SK-N-SH treated with all-trans-retinoic acid at 6 μM for 48 hours (cell line): ENCODE measurements at regions not wholly inside any gene's neighbourhood (a gene's known extent, or its start where the extent isn't known, plus 50 kb on each side); places are given as distances from the start of the nearest gene placed in this dataset.

Experiments used
- ATAC-seq: fragments of 200-7000 bp; cut with Tn5 transposase; 3 replicates; pipeline ENCODE4 v1.9.1; 2020; ENCODE audit warnings: mild to moderate bottlenecking, moderate library complexity
- ARNTL ChIP-seq: fragments of 450-650 bp; formaldehyde crosslinking; IDR thresholded peaks from 2 replicates; pipeline ENCODE4 v1.5.0; 2020; ENCODE audit warnings: low read depth, mild to moderate bottlenecking, moderate library complexity, borderline replicate concordance
- BACH2 ChIP-seq: fragments of 250-450 bp; sonication (Bioruptor Pico); IDR thresholded peaks from 2 replicates; pipeline ENCODE4 v1.9.0; 2021; ENCODE audit warnings: mild to moderate bottlenecking, borderline replicate concordance
- CREB5 ChIP-seq: fragments of 250-450 bp; sonication (Bioruptor Pico); IDR thresholded peaks from 2 replicates; pipeline ENCODE4 v1.5.1; 2020; ENCODE audit warnings: low read depth, mild to moderate bottlenecking, moderate library complexity
- CSDC2 ChIP-seq: fragments of 250-450 bp; sonication (Bioruptor Pico); IDR thresholded peaks from 2 replicates; pipeline ENCODE4 v1.5.0; 2020; ENCODE audit warnings: mild to moderate bottlenecking, moderate library complexity
- CSRNP3 ChIP-seq: fragments of 250-450 bp; sonication (Bioruptor Pico); IDR thresholded peaks from 2 replicates; pipeline ENCODE4 v1.5.1; 2021; ENCODE audit warnings: mild to moderate bottlenecking, moderate library complexity
- ESRRG ChIP-seq: fragments of 250-450 bp; sonication (Bioruptor Pico); IDR thresholded peaks from 2 replicates; pipeline ENCODE4 v1.6.1; 2021; ENCODE audit warnings: mild to moderate bottlenecking
- GLIS3 ChIP-seq: fragments of 250-450 bp; sonication (Bioruptor Pico); IDR thresholded peaks from 2 replicates; pipeline ENCODE4 v1.5.0; 2020; ENCODE audit warnings: mild to moderate bottlenecking, moderate library complexity
- ISL1 ChIP-seq: fragments of 250-450 bp; sonication (Bioruptor Pico); IDR thresholded peaks from 2 replicates; pipeline ENCODE4 v2.1.2; 2022; ENCODE audit warnings: mild to moderate bottlenecking, moderate library complexity
- OSR1 ChIP-seq: fragments of 250-450 bp; sonication (Bioruptor Pico); IDR thresholded peaks from 2 replicates; pipeline ENCODE4 v1.8.0; 2022; ENCODE audit warnings: moderate library complexity, mild to moderate bottlenecking, inconsistent platforms
- PATZ1 ChIP-seq: fragments of 250-450 bp; sonication (Bioruptor Pico); IDR thresholded peaks from 2 replicates; pipeline ENCODE4 v1.8.0; 2020; ENCODE audit warnings: mild to moderate bottlenecking, moderate library complexity, borderline replicate concordance
- PPARA ChIP-seq: fragments of 250-450 bp; sonication (Bioruptor Pico); IDR thresholded peaks from 2 replicates; pipeline ENCODE4 v1.5.0; 2020; ENCODE audit warnings: mild to moderate bottlenecking, borderline replicate concordance
- RARB ChIP-seq: fragments of 250-450 bp; sonication (Bioruptor Pico); IDR thresholded peaks from 2 replicates; pipeline ENCODE4 v1.8.0; 2021; ENCODE audit warnings: mild to moderate bottlenecking, moderate library complexity
- SNAI2 ChIP-seq: fragments of 250-450 bp; sonication (Bioruptor Pico); IDR thresholded peaks from 2 replicates; pipeline ENCODE4 v1.5.0; 2020; ENCODE audit warnings: mild to moderate bottlenecking, moderate library complexity
- TCF4 ChIP-seq: fragments of 250-450 bp; sonication (Bioruptor Pico); IDR thresholded peaks from 2 replicates; pipeline ENCODE4 v1.8.0; 2021; ENCODE audit warnings: mild to moderate bottlenecking, moderate library complexity, borderline replicate concordance
- TOX ChIP-seq: fragments of 250-450 bp; sonication (Bioruptor Pico); IDR thresholded peaks from 2 replicates; pipeline ENCODE4 v1.8.0; 2021; ENCODE audit warnings: mild to moderate bottlenecking, moderate library complexity, borderline replicate concordance
- ZC3H10 ChIP-seq: fragments of 250-450 bp; sonication (Bioruptor Pico); IDR thresholded peaks from 2 replicates; pipeline ENCODE4 v1.5.1; 2021; ENCODE audit warnings: mild to moderate bottlenecking, moderate library complexity
- ZFP30 ChIP-seq: fragments of 450-650 bp; formaldehyde crosslinking; IDR thresholded peaks from 2 replicates; pipeline ENCODE4 v1.5.0; 2022; ENCODE audit warnings: mild to moderate bottlenecking, moderate library complexity
- ZNF565 ChIP-seq: fragments of 450-650 bp; formaldehyde crosslinking; conservative IDR thresholded peaks from 2 replicates; pipeline ENCODE4 v1.5.0; 2020; ENCODE audit warnings: low read depth, mild to moderate bottlenecking, moderate library complexity
- ZNF8 ChIP-seq: fragments of 450-650 bp; formaldehyde crosslinking; IDR thresholded peaks from 2 replicates; pipeline ENCODE4 v1.5.0; 2020; ENCODE audit warnings: mild to moderate bottlenecking, moderate library complexity
- TF ChIP-seq, protein P1 (sequence below): fragments of 250-450 bp; sonication (Bioruptor Pico); IDR thresholded peaks from 2 replicates; pipeline ENCODE4 v1.5.0; 2020; ENCODE audit warnings: mild to moderate bottlenecking, moderate library complexity
- TF ChIP-seq, protein P2 (sequence below): fragments of 250-450 bp; sonication (Bioruptor Pico); IDR thresholded peaks from 2 replicates; pipeline ENCODE4 v1.8.0; 2021; ENCODE audit warnings: low read depth, mild to moderate bottlenecking, moderate library complexity, borderline replicate concordance

- TF ChIP-seq TOX (CRISPR knock-in tag) (no peak), CSDC2 (CRISPR knock-in tag) (no peak), OSR1 (CRISPR knock-in tag) (no peak), PPARA (no peak), SNAI2 (CRISPR knock-in tag) (no peak), ZNF8 (CRISPR knock-in tag) (no peak), ARNTL (CRISPR knock-in tag) (no peak), BACH2 (CRISPR knock-in tag) (no peak), RARB (CRISPR knock-in tag) (no peak), GLIS3 (CRISPR knock-in tag) (no peak), ZFP30 (CRISPR knock-in tag) (no peak)
- TF ChIP-seq, protein P1, sequence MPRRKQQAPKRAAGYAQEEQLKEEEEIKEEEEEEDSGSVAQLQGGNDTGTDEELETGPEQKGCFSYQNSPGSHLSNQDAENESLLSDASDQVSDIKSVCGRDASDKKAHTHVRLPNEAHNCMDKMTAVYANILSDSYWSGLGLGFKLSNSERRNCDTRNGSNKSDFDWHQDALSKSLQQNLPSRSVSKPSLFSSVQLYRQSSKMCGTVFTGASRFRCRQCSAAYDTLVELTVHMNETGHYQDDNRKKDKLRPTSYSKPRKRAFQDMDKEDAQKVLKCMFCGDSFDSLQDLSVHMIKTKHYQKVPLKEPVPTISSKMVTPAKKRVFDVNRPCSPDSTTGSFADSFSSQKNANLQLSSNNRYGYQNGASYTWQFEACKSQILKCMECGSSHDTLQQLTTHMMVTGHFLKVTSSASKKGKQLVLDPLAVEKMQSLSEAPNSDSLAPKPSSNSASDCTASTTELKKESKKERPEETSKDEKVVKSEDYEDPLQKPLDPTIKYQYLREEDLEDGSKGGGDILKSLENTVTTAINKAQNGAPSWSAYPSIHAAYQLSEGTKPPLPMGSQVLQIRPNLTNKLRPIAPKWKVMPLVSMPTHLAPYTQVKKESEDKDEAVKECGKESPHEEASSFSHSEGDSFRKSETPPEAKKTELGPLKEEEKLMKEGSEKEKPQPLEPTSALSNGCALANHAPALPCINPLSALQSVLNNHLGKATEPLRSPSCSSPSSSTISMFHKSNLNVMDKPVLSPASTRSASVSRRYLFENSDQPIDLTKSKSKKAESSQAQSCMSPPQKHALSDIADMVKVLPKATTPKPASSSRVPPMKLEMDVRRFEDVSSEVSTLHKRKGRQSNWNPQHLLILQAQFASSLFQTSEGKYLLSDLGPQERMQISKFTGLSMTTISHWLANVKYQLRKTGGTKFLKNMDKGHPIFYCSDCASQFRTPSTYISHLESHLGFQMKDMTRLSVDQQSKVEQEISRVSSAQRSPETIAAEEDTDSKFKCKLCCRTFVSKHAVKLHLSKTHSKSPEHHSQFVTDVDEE (CRISPR knock-in tag), result no peak
- no peak for ATAC-seq
These were observed 153.0 kb upstream of the SMC2 start for GRCh38 chr9:103941104-103941503.

- TF ChIP-seq OSR1 (CRISPR knock-in tag), result no peak
- no peak for TF ChIP-seq ZNF565 (CRISPR knock-in tag)
- TF ChIP-seq, protein P2, sequence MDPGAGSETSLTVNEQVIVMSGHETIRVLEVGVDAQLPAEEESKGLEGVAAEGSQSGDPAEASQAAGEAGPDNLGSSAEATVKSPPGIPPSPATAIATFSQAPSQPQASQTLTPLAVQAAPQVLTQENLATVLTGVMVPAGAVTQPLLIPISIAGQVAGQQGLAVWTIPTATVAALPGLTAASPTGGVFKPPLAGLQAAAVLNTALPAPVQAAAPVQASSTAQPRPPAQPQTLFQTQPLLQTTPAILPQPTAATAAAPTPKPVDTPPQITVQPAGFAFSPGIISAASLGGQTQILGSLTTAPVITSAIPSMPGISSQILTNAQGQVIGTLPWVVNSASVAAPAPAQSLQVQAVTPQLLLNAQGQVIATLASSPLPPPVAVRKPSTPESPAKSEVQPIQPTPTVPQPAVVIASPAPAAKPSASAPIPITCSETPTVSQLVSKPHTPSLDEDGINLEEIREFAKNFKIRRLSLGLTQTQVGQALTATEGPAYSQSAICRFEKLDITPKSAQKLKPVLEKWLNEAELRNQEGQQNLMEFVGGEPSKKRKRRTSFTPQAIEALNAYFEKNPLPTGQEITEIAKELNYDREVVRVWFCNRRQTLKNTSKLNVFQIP (CRISPR knock-in tag), result no peak
- TF ChIP-seq, protein P1 (CRISPR knock-in tag), result no peak
- no peak for TF ChIP-seq RARB (CRISPR knock-in tag)
- no peak for TF ChIP-seq TCF4 (CRISPR knock-in tag)
- no peak for TF ChIP-seq CSDC2 (CRISPR knock-in tag)
- TF ChIP-seq CSRNP3 (CRISPR knock-in tag), result no peak
- TF ChIP-seq ISL1 (CRISPR knock-in tag), result no peak
- TF ChIP-seq ZC3H10, result no peak
- no peak for TF ChIP-seq GLIS3 (CRISPR knock-in tag)
- TF ChIP-seq PATZ1, result no peak
- TF ChIP-seq ESRRG (CRISPR knock-in tag), result no peak
- TF ChIP-seq ZFP30 (CRISPR knock-in tag), result no peak
- TF ChIP-seq ARNTL (CRISPR knock-in tag), result no peak
- TF ChIP-seq BACH2 (CRISPR knock-in tag), result no peak
- no peak for TF ChIP-seq CREB5 (CRISPR knock-in tag)
- no peak for TF ChIP-seq ZNF8 (CRISPR knock-in tag)
- no peak for ATAC-seq
These were observed 151.9 kb upstream of the SMC2 start for GRCh38 chr9:103942200-103942599.
